ENCODE measurements at regions not wholly inside any gene's neighbourhood (a gene's known extent, or its start where the extent isn't known, plus 50 kb on each side); places are given as distances from the start of the nearest gene placed in this dataset.

- TF ChIP-seq EZH2 (IDR thresholded peaks at IDR 0.05; ENCODE audit: insufficient read depth, poor library complexity, severe bottlenecking) (no peak), EZH2phosphoT487 (IDR thresholded peaks at IDR 0.05; ENCODE audit: insufficient read depth, low read depth) (no peak)
Observed at GRCh38 chr3:139260041-139260486, 83.8 kb upstream of the MRPS22 start.
